SH-SY5Y (cell line): ENCODE measurements at regions not wholly inside any gene's neighbourhood (a gene's known extent, or its start where the extent isn't known, plus 50 kb on each side); places are given as distances from the start of the nearest gene placed in this dataset.

Source experiments
- GATA2 ChIP-seq: IDR thresholded peaks from 2 replicates; pipeline ENCODE4 v1.6.1; 2011; ENCODE audit warnings: mild to moderate bottlenecking, low read depth, low read length
- GATA3 ChIP-seq: IDR thresholded peaks from 2 replicates; pipeline ENCODE4 v1.6.1; 2011; ENCODE audit warnings: low read depth, mild to moderate bottlenecking, low read length, moderate library complexity

GRCh38 chr14:86012461-86012860, 482.5 kb downstream of the FLRT2 start:
- TF ChIP-seq GATA2 = no peak
- no peak for TF ChIP-seq GATA3
